Psoas muscle (tissue), 7 donors: ENCODE measurements at regions not wholly inside any gene's neighbourhood (a gene's known extent, or its start where the extent isn't known, plus 50 kb on each side); places are given as distances from the start of the nearest gene placed in this dataset.
"Not testable (repeated sequence)": the region's sequence is repeated elsewhere in the genome, so short reads cannot be mapped to it uniquely, and the experiment has no call there.

ENCODE experiments used
- ATAC-seq, 4 donors: fragments of 200-7000 bp; cut with Tn5 transposase; one replicate each; pipeline ENCODE4 v1.9.1; 2020; ENCODE audit warnings: moderate library complexity in 3 of 4, mild to moderate bottlenecking in 2 of 4
- DNase-seq, 2 donors: peaks; one replicate each; pipeline ENCODE4 v3.0.0-alpha.2; 2020
- H3K27ac ChIP-seq: fragments of 200-600 bp; one replicate; pipeline ENCODE4 v1.8.0; 2022
- H3K27me3 ChIP-seq, 3 donors: fragments of 200-600 bp in 1 of 3; one replicate each; pipeline versions ENCODE4 v1.6.1 to v1.8.0; 2013 to 2022; ENCODE audit warnings: low read length in 2 of 3, mild to moderate bottlenecking in 2 of 3, moderate library complexity in 1 of 3; ENCODE audit not compliant: insufficient read depth in 3 of 3
- H3K36me3 ChIP-seq, 2 donors: fragments of 200-600 bp in 1 of 2; one replicate each; pipeline versions ENCODE4 v1.6.1 to v1.8.0; 2013 to 2022; ENCODE audit warnings: low read depth in 1 of 2, mild to moderate bottlenecking in 1 of 2, moderate library complexity in 1 of 2; ENCODE audit not compliant: insufficient read depth in 1 of 2
- H3K4me1 ChIP-seq: fragments of 200-600 bp; one replicate; pipeline ENCODE4 v1.8.0; 2022
- H3K4me3 ChIP-seq: fragments of 200-600 bp; one replicate; pipeline ENCODE4 v1.8.0; 2022; ENCODE audit warnings: mild to moderate bottlenecking
- H3K9me3 ChIP-seq: fragments of 200-600 bp; one replicate; pipeline ENCODE4 v1.8.0; 2022
- WGBS, 3 donors: extraction: QIAGEN DNeasy Blood & Tissue Kit; methylation state at CpG; one replicate each; pipeline versions ENCODE4 v1.1.6 to v1.1.7; 2013; 5-methylcytosine and 5-hydroxymethylcytosine counted together
- intact Hi-C, 2 donors: fragments of 100-400 bp; cut with DNase I; formaldehyde crosslinking; loops; one replicate each; pipeline versions ENCODE4 v1.11.0 to v1.14.2; 2022
- TF ChIP-seq, protein P1 (sequence below): fragments of 200-600 bp; IDR thresholded peaks from one replicate; pipeline ENCODE4 v1.8.0; 2022; ENCODE audit warnings: antibody characterized with exemption
- donor health status: healthy with polysubstance abuse.
- donor health status: DM: no; HTN: no; CAD: no; lungs with moderate emphysema.
- donor health status: Bipolar disorder and iron deficiency.
- donor health status: healthy.
- donor health status: DM: yes; HTN: yes; CAD: no.
- donor health status: DM: no; HTN: no; CAD: no.
- donor health status: DM: yes; HTN: yes; CAD: no.

GRCh38 chr20:47429409-47429808, 72.3 kb upstream of the NCOA3 start:
- Histone ChIP-seq H3K27me3 (no peaks in the 10 kb centered on the region), H3K4me3 (no peak overlapping the region), H3K4me1 (no peaks in the 10 kb centered on the region), H3K36me3 (no peaks in the 10 kb centered on the region), H3K9me3 (peaks cover 10% of the 10 kb centered on the region), H3K27ac (no peak overlapping the region)
- WGBS, 3 donors, result 94 to 96% (median 95%) methylated on average over 3 of the region's 3 CpGs
- no peak for ATAC-seq
- TF ChIP-seq, protein P1, sequence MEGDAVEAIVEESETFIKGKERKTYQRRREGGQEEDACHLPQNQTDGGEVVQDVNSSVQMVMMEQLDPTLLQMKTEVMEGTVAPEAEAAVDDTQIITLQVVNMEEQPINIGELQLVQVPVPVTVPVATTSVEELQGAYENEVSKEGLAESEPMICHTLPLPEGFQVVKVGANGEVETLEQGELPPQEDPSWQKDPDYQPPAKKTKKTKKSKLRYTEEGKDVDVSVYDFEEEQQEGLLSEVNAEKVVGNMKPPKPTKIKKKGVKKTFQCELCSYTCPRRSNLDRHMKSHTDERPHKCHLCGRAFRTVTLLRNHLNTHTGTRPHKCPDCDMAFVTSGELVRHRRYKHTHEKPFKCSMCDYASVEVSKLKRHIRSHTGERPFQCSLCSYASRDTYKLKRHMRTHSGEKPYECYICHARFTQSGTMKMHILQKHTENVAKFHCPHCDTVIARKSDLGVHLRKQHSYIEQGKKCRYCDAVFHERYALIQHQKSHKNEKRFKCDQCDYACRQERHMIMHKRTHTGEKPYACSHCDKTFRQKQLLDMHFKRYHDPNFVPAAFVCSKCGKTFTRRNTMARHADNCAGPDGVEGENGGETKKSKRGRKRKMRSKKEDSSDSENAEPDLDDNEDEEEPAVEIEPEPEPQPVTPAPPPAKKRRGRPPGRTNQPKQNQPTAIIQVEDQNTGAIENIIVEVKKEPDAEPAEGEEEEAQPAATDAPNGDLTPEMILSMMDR, result no peak
- DNase-seq, result no peak
- intact Hi-C loops, result no loop called here

DNA sequence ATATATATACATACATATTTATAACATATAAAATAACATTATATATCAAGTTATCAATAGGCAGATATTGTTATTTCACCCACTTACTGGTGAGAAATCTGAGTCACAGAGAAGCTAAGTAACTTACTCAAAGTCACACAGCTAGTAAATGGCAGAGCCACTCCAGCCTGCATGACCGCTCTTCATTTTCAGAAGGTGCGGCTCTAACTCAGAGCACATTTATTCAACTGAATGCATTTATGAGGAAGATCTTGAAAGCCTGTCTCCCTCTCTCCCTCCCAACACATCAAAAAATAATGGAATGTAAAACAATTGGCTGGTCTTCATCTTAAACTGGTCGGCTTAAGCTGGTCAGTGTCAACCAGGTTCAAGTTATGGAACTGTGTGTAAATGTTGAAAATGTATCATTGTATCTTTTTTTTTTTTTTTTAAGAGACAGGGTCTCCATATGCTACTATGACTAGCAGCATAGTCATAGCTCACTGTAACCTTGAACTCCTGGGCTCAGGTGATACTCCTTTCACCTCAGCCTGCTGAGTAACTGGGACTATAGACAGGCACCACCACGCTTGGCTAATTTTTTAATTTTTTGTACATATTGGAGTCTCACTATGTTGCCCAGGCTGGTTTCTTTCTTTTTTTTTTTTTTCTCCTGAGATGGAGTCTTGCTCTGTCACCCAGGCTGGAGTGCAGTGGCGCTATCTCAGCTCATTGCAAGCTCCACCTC, 70.7 kb upstream of the NCOA3 start:
- WGBS, 3 donors, result 90 to 91% (median 91%) methylated on average over 4 to 5 of the region's 5 CpGs
- no peak overlapping the region for H3K27ac ChIP-seq
- no peak for ATAC-seq

GRCh38 chr20:47432834-47433210, 68.9 kb upstream of the NCOA3 start:
- H3K4me1 ChIP-seq, result no peaks in the 10 kb centered on the region
- H3K4me3 ChIP-seq, result no peak overlapping the region
- TF ChIP-seq, protein P1, result no peak
- H3K27ac ChIP-seq, result no peak overlapping the region
- no peaks in the 10 kb centered on the region for H3K36me3 ChIP-seq
- no peaks in the 10 kb centered on the region for H3K27me3 ChIP-seq
- DNase-seq (no peak), ATAC-seq (no peak)
- WGBS, 3 donors, result 71 to 79% (median 73%) methylated on average over 3 of the region's 3 CpGs
- H3K9me3 ChIP-seq, result peaks cover under 1% of the 10 kb centered on the region
- intact Hi-C loops, result no loop called here

More for the DNA sequence above, 70.7 kb upstream of the NCOA3 start:
- H3K4me1 ChIP-seq, result no peaks in the 10 kb centered on the region
- H3K27me3 ChIP-seq, result no peaks in the 10 kb centered on the region
- DNase-seq, result no peak
- TF ChIP-seq, protein P1, result no peak
- peaks cover 10% of the 10 kb centered on the region for H3K9me3 ChIP-seq
- intact Hi-C loops, result no loop called here
- H3K4me3 ChIP-seq, result no peak overlapping the region
- no peaks in the 10 kb centered on the region for H3K36me3 ChIP-seq

- H3K36me3 ChIP-seq, intact Hi-C loops, H3K27me3 ChIP-seq, H3K27ac ChIP-seq, H3K9me3 ChIP-seq, H3K4me1 ChIP-seq, DNase-seq, ATAC-seq, H3K4me3 ChIP-seq: not testable (repeated sequence)
- 88 to 93% (median 91%) methylated on average over 13 of the region's 13 CpGs for WGBS, 3 donors
Observed at GRCh38 chr20:47434128-47434779, 67.4 kb upstream of the NCOA3 start.

DNA sequence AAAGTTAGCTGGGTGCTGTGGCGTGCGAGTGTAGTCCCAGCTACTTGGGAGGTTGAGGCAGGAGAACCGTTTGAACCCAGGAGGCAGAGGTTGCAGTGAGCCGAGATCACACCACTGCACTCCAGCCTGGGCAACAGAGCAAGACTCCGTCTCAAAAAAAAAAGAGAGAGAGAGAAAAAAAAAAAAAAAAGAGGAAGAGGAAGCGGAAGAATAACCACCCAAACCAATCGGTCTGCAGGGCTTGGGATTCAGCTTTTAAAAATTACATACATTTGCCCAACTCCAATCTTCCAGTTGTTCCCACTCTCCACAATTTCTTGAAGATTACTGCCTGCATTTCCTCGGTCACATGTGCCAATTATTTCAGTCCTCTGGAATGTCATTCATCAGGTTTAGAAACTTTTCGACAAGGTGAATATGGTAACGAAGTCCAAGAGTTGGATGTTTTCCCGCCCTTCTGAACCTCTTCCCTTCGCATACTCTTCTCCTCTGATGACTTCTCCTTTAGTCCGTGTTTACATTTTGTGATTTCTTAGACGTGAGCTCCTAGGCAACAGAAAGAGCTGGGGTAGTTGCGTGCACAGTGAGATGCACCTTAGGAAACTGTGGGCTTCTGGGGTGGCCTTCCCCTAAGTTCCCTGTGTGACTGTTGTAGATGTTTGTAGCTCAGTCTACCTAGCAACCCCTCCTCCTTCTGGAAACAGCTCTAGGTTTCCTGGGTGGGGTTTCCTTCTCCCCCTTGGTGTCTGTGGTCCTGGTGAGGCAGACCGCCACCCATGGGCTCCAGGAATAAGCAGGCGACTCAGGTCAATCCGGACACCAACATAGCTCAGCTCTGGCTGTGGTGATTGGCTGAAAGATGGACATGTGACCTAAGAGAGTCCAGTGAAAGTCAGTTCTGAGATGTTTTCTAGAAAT, 63.0 kb upstream of the NCOA3 start:
- Histone ChIP-seq H3K4me3 (no peak overlapping the region), H3K4me1 (no peaks in the 10 kb centered on the region), H3K36me3 (no peaks in the 10 kb centered on the region), H3K27me3 (no peaks in the 10 kb centered on the region), H3K27ac (no peak overlapping the region), H3K9me3 (no peaks in the 10 kb centered on the region)
- DNase-seq, result no peak
- WGBS, 3 donors, result 72 to 78% (median 78%) methylated on average over 18 of the region's 18 CpGs
- no peak for ATAC-seq
- intact Hi-C loops, result no loop called here
- TF ChIP-seq, protein P1, result no peak
